Stimulated activated naive CD8-positive, alpha-beta T cell treated with anti-CD3 and anti-CD28 coated beads, Interleukin-15, amount 100 ng/mL, for 72 hours (primary cell): ENCODE measurements at regions not wholly inside any gene's neighbourhood (a gene's known extent, or its start where the extent isn't known, plus 50 kb on each side); places are given as distances from the start of the nearest gene placed in this dataset.
"Not testable (repeated sequence)": the region's sequence is repeated elsewhere in the genome, so short reads cannot be mapped to it uniquely, and the experiment has no call there.

Experiments
- ATAC-seq: fragments of 150-1000 bp; cut with Tn5 transposase; 2 replicates; pipeline ENCODE4 v1.10.0; 2021; ENCODE audit warnings: mild to moderate bottlenecking, moderate library complexity
- DNase-seq, 2 donors: peaks; one replicate each; pipeline ENCODE4 v3.0.0; 2021 to 2022
- H3K27ac Mint-ChIP-seq, 2 donors: one replicate each; pipeline ENCODE4 v1.8.0; 2022; ENCODE audit warnings: mild to moderate bottlenecking in 2 of 2, mixed read lengths in 2 of 2, moderate library complexity in 2 of 2
- H3K27me3 Mint-ChIP-seq: one replicate; pipeline ENCODE4 v1.8.0; 2022; ENCODE audit warnings: mixed read lengths
- H3K4me1 Mint-ChIP-seq: one replicate; pipeline ENCODE4 v1.8.0; 2022; ENCODE audit warnings: mild to moderate bottlenecking, mixed read lengths
- H3K4me3 Mint-ChIP-seq, 2 donors: one replicate each; pipeline ENCODE4 v1.8.0; 2022; ENCODE audit warnings: mild to moderate bottlenecking in 2 of 2, mixed read lengths in 2 of 2, moderate library complexity in 1 of 2
- H3K9me3 Mint-ChIP-seq, 2 donors: one replicate each; pipeline ENCODE4 v1.8.0; 2022; ENCODE audit warnings: mixed read lengths in 2 of 2

GRCh38 chr20:29891555-29891954 is 1365.9 kb upstream of the DEFB115 start:
- not testable (repeated sequence) for H3K4me3 Mint-ChIP-seq, H3K27me3 Mint-ChIP-seq, H3K4me1 Mint-ChIP-seq, ATAC-seq, H3K27ac Mint-ChIP-seq, DNase-seq
- peaks cover 11 to 43% of the 10 kb centered on the region in 2 donors for H3K9me3 Mint-ChIP-seq
